Glomerular visceral epithelial cell (primary cell): ENCODE measurements at regions not wholly inside any gene's neighbourhood (a gene's known extent, or its start where the extent isn't known, plus 50 kb on each side); places are given as distances from the start of the nearest gene placed in this dataset.

Experiments used
- DNase-seq: peaks from one replicate; pipeline ENCODE4 v3.0.0-alpha.2; 2016; ENCODE audit errors: extremely low spot score

DNA sequence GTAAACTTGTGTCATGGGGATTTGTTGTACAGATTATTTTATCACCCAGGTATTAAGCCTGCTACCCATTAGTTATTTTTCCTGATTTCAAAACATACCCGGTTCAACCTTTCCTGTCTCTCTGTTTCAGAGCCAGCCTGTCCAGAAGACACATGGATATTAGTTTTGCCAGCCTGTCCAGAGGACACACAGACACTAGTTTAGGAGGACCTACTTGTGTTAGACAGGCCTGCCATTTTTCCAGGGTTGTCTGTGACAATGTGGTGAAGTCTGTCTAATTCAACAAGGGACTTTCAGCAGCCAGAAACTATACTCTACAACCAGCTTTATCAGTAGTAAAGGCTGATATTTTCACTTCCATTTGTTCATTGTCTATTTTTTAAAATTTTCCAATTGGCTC is 56.1 kb upstream of the DCC start:
- DNase-seq, result no peak

DNA sequence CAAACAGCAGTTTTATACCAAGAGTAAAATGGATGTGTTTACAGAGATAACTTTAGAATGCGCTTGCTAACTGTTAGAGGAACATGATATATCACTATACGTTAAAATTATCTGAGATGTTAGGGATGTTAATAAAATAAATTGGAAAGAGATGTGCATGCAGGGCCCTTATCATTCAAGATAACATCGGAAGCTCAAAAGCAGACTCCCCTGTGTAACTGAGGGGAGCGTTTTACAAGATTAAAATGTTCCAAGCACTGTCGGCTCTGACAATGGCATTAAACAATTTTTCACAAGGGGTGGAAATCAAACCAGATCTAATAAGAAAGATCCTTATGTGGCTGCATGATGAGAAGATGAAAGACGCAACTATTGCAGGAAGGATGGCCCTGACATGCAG is 53.3 kb upstream of the DCC start:
- DNase-seq, result no peak

DNA sequence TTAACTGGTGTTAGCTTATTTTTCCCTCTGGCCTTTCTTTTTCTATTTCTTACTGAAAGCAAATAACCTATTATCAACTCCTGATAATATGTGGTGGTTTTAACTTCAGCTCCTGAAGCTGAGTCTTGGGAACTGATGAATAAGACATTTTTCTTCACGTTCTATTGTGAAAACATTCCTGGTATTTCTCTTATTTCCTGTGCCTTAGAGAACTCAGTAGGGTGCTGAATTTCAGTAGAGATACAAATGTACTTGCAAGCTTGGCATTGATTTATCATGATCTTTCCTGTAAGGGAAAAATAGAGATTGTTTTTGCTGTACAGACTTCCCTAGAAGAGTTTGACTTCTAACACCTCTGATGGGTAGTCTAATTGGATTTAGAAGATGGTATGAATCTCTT is 52.8 kb upstream of the DCC start:
- no peak for DNase-seq

DNA sequence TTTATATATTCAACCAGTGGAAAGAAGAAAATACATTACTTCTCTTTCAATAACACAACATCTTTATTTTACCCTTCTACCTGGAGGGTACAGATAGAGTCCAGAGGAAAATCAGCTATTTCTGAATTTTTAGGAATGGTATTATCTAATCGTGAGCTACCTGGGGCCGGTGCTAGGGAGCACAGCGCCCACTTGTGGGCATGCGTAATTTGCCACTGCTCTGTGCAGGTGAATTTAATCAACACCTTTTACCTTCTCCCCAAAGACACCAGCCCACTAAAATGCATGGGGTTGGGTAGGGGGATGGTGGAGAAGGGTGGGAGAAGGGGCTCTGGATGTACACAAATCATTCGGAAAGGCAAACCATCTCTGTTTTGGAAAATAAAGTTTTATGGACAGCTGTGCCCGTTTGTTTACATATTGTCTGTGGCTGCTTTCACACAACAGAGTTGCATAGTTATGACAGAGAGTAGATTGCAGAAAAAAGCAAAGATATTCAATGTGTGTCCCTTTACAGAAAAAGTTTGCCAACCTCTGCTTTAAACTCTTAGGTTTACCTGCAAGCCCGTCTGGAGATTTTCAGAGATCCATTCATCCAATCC is 51.5 kb upstream of the DCC start:
- no peak for DNase-seq

DNA sequence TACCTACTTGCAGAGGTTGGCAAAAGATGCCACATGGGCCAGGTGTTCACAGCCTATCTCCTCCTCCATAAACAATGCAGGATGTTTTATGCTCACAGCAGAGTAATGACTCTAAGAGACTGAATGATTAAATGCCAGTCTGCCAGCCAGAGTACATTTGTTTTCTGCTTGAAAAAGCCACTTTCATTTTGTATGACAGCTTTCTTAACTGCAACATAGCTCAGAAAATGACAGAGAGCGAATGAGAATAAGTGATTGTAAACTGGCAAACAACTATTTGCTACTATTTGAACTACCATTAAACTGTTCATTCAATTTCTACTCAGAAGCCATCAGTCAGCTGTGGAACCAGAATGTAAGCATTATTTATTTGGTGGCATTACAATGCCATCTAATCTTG is 50.6 kb upstream of the DCC start:
- DNase-seq, result no peak
